ENCODE measurements at regions not wholly inside any gene's neighbourhood (a gene's known extent, or its start where the extent isn't known, plus 50 kb on each side); places are given as distances from the start of the nearest gene placed in this dataset.

DNA sequence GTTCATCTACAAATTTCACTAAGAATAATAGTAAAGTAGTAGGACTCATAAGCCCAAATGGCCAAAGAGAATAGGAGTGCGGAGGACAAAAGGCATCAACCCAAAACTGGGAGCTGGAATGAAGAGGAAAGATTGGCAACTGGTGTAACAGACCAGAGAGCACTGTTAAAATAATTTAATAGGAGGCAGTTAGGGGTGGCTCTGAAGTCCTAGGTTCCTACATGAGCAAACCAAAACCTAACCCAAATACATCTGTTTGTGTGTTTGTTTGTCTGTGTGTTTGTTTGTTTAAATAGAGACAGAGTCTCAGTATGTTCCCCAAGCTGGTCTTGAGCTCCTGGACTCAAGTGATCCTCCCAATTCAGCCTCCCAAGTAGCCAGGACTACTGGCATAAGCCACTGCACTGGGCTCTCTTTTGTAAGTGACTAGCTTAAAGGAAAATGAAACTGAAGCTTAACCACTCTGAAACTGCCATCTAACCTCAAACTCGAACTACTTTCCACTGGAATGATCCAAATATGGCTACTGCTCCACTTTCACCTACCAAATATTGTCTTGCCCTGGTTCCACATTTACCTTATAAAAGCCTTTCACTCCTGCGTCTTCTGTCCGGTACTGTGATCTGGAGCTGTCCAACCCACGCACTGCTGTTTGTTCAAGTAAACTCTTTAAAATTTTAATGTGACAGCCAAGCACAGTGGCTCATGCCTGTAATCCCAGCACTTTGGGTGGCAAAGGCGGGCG lies 94.9 kb downstream of the AKR1D1 start (continued):
- TF ChIP-seq ZNF384 (IDR thresholded peaks at IDR 0.05; ENCODE audit: borderline replicate concordance, low read depth, low read length): no peak
- TF ChIP-seq, protein P1, sequence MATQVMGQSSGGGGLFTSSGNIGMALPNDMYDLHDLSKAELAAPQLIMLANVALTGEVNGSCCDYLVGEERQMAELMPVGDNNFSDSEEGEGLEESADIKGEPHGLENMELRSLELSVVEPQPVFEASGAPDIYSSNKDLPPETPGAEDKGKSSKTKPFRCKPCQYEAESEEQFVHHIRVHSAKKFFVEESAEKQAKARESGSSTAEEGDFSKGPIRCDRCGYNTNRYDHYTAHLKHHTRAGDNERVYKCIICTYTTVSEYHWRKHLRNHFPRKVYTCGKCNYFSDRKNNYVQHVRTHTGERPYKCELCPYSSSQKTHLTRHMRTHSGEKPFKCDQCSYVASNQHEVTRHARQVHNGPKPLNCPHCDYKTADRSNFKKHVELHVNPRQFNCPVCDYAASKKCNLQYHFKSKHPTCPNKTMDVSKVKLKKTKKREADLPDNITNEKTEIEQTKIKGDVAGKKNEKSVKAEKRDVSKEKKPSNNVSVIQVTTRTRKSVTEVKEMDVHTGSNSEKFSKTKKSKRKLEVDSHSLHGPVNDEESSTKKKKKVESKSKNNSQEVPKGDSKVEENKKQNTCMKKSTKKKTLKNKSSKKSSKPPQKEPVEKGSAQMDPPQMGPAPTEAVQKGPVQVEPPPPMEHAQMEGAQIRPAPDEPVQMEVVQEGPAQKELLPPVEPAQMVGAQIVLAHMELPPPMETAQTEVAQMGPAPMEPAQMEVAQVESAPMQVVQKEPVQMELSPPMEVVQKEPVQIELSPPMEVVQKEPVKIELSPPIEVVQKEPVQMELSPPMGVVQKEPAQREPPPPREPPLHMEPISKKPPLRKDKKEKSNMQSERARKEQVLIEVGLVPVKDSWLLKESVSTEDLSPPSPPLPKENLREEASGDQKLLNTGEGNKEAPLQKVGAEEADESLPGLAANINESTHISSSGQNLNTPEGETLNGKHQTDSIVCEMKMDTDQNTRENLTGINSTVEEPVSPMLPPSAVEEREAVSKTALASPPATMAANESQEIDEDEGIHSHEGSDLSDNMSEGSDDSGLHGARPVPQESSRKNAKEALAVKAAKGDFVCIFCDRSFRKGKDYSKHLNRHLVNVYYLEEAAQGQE (IDR thresholded peaks at IDR 0.05; ENCODE audit: low read depth, low read length): peak; percentile 60; the same call in 1 of the 2 replicates
- no peak for TF ChIP-seq FOXK2 (IDR thresholded peaks at IDR 0.05)
- TF ChIP-seq MLLT1 (IDR thresholded peaks at IDR 0.05): no peak
- no peak for TF ChIP-seq SKIL (IDR thresholded peaks at IDR 0.05; ENCODE audit: low read depth, poor library complexity, severe bottlenecking)
- no peak for TF ChIP-seq RELA (IDR thresholded peaks at IDR 0.05; ENCODE audit: borderline replicate concordance, partially characterized antibody)
- TF ChIP-seq SREBF2 (IDR thresholded peaks at IDR 0.05; ENCODE audit: low read length): no peak
- no peak for TF ChIP-seq E4F1 (IDR thresholded peaks at IDR 0.05; ENCODE audit: borderline replicate concordance, partially characterized antibody)
- TF ChIP-seq, protein P2, sequence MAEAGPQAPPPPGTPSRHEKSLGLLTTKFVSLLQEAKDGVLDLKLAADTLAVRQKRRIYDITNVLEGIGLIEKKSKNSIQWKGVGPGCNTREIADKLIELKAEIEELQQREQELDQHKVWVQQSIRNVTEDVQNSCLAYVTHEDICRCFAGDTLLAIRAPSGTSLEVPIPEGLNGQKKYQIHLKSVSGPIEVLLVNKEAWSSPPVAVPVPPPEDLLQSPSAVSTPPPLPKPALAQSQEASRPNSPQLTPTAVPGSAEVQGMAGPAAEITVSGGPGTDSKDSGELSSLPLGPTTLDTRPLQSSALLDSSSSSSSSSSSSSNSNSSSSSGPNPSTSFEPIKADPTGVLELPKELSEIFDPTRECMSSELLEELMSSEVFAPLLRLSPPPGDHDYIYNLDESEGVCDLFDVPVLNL (IDR thresholded peaks at IDR 0.05; ENCODE audit: low read depth, low read length): no peak
- peak; percentile 51 for TF ChIP-seq RELB (IDR thresholded peaks at IDR 0.05; ENCODE audit: low read depth)
- TF ChIP-seq MEF2B (IDR thresholded peaks at IDR 0.05; ENCODE audit: partially characterized antibody, poor library complexity, severe bottlenecking): peak; percentile 68
- peak; percentile 69 for TF ChIP-seq IKZF1 (conservative IDR thresholded peaks at IDR 0.05)
- no peak for TF ChIP-seq ESRRA (IDR thresholded peaks at IDR 0.05; ENCODE audit: low read length)
- no peak for TF ChIP-seq BHLHE40 (IDR thresholded peaks at IDR 0.05; ENCODE audit: borderline replicate concordance in 1 of 2, low read depth in 2 of 2, low read length in 1 of 2)
- TF ChIP-seq SMAD1 (IDR thresholded peaks at IDR 0.05; ENCODE audit: low read depth, partially characterized antibody): no peak
- TF ChIP-seq KLF5 (IDR thresholded peaks at IDR 0.05; ENCODE audit: partially characterized antibody): no peak
